Spleen (tissue), 11 donors: ENCODE measurements at regions not wholly inside any gene's neighbourhood (a gene's known extent, or its start where the extent isn't known, plus 50 kb on each side); places are given as distances from the start of the nearest gene placed in this dataset.

Source experiments
- DNase-seq: peaks from one replicate; pipeline ENCODE4 v3.0.0-alpha.2; 2020
- H3K27ac ChIP-seq, 8 donors: fragments of 200-600 bp; sonication (generic) in 7 of 8; 1 replicate in 4 of 8; 2 replicates in 4 of 8; pipeline versions ENCODE4 v1.5.0 to v1.8.0; 2016 to 2021; ENCODE audit warnings: inconsistent platforms in 4 of 8, mild to moderate bottlenecking in 4 of 8, moderate library complexity in 1 of 8
- H3K27me3 ChIP-seq, 7 donors: fragments of 200-600 bp; sonication (generic) in 6 of 7; replicated peaks in 1 of 7; 1 replicate in 4 of 7; 2 replicates in 3 of 7; pipeline versions ENCODE4 v1.5.0 to v1.8.0; 2016 to 2021; ENCODE audit warnings: inconsistent platforms in 3 of 7, mild to moderate bottlenecking in 1 of 7
- H3K36me3 ChIP-seq, 6 donors: fragments of 200-600 bp; sonication (generic) in 5 of 6; 1 replicate in 4 of 6; 2 replicates in 2 of 6; pipeline versions ENCODE4 v1.5.0 to v1.8.0; 2016 to 2021; ENCODE audit warnings: inconsistent platforms in 2 of 6
- H3K4me1 ChIP-seq, 6 donors: fragments of 200-600 bp; sonication (generic) in 5 of 6; 1 replicate in 3 of 6; 2 replicates in 3 of 6; pipeline versions ENCODE4 v1.5.0 to v1.8.0; 2016 to 2021; ENCODE audit warnings: inconsistent platforms in 3 of 6
- H3K4me3 ChIP-seq, 8 donors: fragments of 200-600 bp; sonication (generic) in 7 of 8; 1 replicate in 4 of 8; 2 replicates in 4 of 8; pipeline versions ENCODE4 v1.5.0 to v1.8.0; 2016 to 2021; ENCODE audit warnings: inconsistent platforms in 4 of 8, mild to moderate bottlenecking in 4 of 8, moderate library complexity in 2 of 8
- H3K9me3 ChIP-seq, 8 donors: fragments of 200-600 bp; sonication (generic) in 7 of 8; 1 replicate in 4 of 8; 2 replicates in 4 of 8; pipeline versions ENCODE4 v1.5.0 to v1.8.0; 2016 to 2021; ENCODE audit warnings: inconsistent platforms in 4 of 8
- POLR2A ChIP-seq, 3 donors: fragments of 450-650 bp; IDR thresholded peaks; one replicate each; pipeline ENCODE4 v1.5.1; 2017; ENCODE audit warnings: antibody characterized with exemption in 3 of 3, mild to moderate bottlenecking in 1 of 3
- POLR2AphosphoS5 ChIP-seq, 3 donors: sonication (generic); formaldehyde crosslinking; IDR thresholded peaks; one replicate each; pipeline ENCODE4 v1.5.1; 2017; ENCODE audit warnings: antibody characterized with exemption in 3 of 3
- whole genome bisulfite sequencing, 5 donors: extraction: QIAGEN DNeasy Blood & Tissue Kit in 3 of 5; methylation state at CpG; one replicate each; pipeline versions ENCODE4 v1.1.5 to v1.1.7; 2013 to 2018; 5-methylcytosine and 5-hydroxymethylcytosine counted together
- intact Hi-C: fragments of 100-400 bp; cut with DNase I; formaldehyde crosslinking; loops from one replicate; pipeline ENCODE4 v1.15.0; 2023; ENCODE audit warnings: low total_unique reads
- TF ChIP-seq, protein P1 (sequence below), 11 experiments: fragments of 200-600 bp in 7 of 11; fragments of 450-650 bp in 4 of 11; sonication (generic) in 4 of 11; IDR thresholded peaks in 8 of 11; conservative IDR thresholded peaks in 3 of 11; 1 replicate in 7 of 11; 2 replicates in 4 of 11; pipeline versions ENCODE4 v1.4.0 to v1.8.0; 2016 to 2021; ENCODE audit warnings: antibody characterized with exemption in 11 of 11, inconsistent platforms in 4 of 11, mild to moderate bottlenecking in 1 of 11
- donor health status: healthy with polysubstance abuse.
- donor health status: DM: no; HTN: no; CAD: no; lungs with moderate emphysema.
- donor health status: DM: no; HTN: no; CAD: no.
- donor health status: Bipolar disorder and iron deficiency.
- donor health status: healthy.
- donor health status: DM: no; HTN: no; CAD: no.
- donor health status: DM: yes; HTN: yes; CAD: no.

- no peaks in the 10 kb centered on the region for H3K4me1 ChIP-seq
These were observed 154.6 kb downstream of the OLFM1 start for GRCh38 chr9:135242049-135242396.

GRCh38 chr9:135242406-135242805, 154.9 kb downstream of the OLFM1 start:
- no peaks in the 10 kb centered on the region for H3K36me3 ChIP-seq
- peak; percentile 56 for DNase-seq
- H3K4me3 ChIP-seq, result no peak overlapping the region
- 70 to 76% (median 73%) methylated on average over 6 to 11 of the region's 11 CpGs for WGBS, 5 donors
- intact Hi-C loops, result no loop called here
- TF ChIP-seq POLR2A (IDR thresholded peaks at IDR 0.05) (no peak), POLR2AphosphoS5 (IDR thresholded peaks at IDR 0.05) (no peak)
- TF ChIP-seq, protein P1, sequence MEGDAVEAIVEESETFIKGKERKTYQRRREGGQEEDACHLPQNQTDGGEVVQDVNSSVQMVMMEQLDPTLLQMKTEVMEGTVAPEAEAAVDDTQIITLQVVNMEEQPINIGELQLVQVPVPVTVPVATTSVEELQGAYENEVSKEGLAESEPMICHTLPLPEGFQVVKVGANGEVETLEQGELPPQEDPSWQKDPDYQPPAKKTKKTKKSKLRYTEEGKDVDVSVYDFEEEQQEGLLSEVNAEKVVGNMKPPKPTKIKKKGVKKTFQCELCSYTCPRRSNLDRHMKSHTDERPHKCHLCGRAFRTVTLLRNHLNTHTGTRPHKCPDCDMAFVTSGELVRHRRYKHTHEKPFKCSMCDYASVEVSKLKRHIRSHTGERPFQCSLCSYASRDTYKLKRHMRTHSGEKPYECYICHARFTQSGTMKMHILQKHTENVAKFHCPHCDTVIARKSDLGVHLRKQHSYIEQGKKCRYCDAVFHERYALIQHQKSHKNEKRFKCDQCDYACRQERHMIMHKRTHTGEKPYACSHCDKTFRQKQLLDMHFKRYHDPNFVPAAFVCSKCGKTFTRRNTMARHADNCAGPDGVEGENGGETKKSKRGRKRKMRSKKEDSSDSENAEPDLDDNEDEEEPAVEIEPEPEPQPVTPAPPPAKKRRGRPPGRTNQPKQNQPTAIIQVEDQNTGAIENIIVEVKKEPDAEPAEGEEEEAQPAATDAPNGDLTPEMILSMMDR (IDR thresholded peaks at IDR 0.05 in 8 of 11, conservative IDR thresholded peaks at IDR 0.05 in 3 of 11), result no peak
- H3K27me3 ChIP-seq, result peaks cover 0 to 55% (median 8%) of the 10 kb centered on the region in 7 donors
- H3K9me3 ChIP-seq, result no peaks in the 10 kb centered on the region
- H3K27ac ChIP-seq, result no peak overlapping the region
- no peaks in the 10 kb centered on the region for H3K4me1 ChIP-seq

More at GRCh38 chr9:135242049-135242396, 154.6 kb downstream of the OLFM1 start:
- H3K4me3 ChIP-seq, result no peak overlapping the region
- WGBS, 5 donors, result 72 to 86% (median 81%) methylated on average over 9 of the region's 9 CpGs
- peaks cover 0 to 53% (median 8%) of the 10 kb centered on the region in 7 donors for H3K27me3 ChIP-seq
- intact Hi-C loops, result no loop called here
- no peaks in the 10 kb centered on the region for H3K9me3 ChIP-seq
- H3K36me3 ChIP-seq, result no peaks in the 10 kb centered on the region
- TF ChIP-seq POLR2AphosphoS5 (IDR thresholded peaks at IDR 0.05) (no peak), POLR2A (IDR thresholded peaks at IDR 0.05) (no peak)
- TF ChIP-seq, protein P1 (IDR thresholded peaks at IDR 0.05 in 8 of 11, conservative IDR thresholded peaks at IDR 0.05 in 3 of 11), result no peak
- no peak overlapping the region for H3K27ac ChIP-seq
- no peak for DNase-seq

- Histone ChIP-seq H3K27ac (no peak overlapping the region), H3K36me3 (no peaks in the 10 kb centered on the region), H3K27me3 (peaks cover 0 to 66% (median 8%) of the 10 kb centered on the region in 7 donors), H3K4me1 (no peaks in the 10 kb centered on the region), H3K4me3 (no peak overlapping the region), H3K9me3 (no peaks in the 10 kb centered on the region)
- no peak for TF ChIP-seq POLR2A (IDR thresholded peaks at IDR 0.05)
- TF ChIP-seq, protein P1 (IDR thresholded peaks at IDR 0.05 in 8 of 11, conservative IDR thresholded peaks at IDR 0.05 in 3 of 11), result no peak
- no peak for TF ChIP-seq POLR2AphosphoS5 (IDR thresholded peaks at IDR 0.05)
- intact Hi-C loops, result no loop called here
- DNase-seq, result peak; percentile 45
- WGBS, 5 donors, result 64 to 76% (median 74%) methylated on average over 25 to 31 of the region's 31 CpGs
These were observed 156.0 kb downstream of the OLFM1 start for GRCh38 chr9:135243201-135244190.
